ENCODE measurements at regions not wholly inside any gene's neighbourhood (a gene's known extent, or its start where the extent isn't known, plus 50 kb on each side); places are given as distances from the start of the nearest gene placed in this dataset.

- no peak for TF ChIP-seq ZFX (IDR thresholded peaks at IDR 0.05; ENCODE audit: borderline replicate concordance)
- TF ChIP-seq, protein P1, sequence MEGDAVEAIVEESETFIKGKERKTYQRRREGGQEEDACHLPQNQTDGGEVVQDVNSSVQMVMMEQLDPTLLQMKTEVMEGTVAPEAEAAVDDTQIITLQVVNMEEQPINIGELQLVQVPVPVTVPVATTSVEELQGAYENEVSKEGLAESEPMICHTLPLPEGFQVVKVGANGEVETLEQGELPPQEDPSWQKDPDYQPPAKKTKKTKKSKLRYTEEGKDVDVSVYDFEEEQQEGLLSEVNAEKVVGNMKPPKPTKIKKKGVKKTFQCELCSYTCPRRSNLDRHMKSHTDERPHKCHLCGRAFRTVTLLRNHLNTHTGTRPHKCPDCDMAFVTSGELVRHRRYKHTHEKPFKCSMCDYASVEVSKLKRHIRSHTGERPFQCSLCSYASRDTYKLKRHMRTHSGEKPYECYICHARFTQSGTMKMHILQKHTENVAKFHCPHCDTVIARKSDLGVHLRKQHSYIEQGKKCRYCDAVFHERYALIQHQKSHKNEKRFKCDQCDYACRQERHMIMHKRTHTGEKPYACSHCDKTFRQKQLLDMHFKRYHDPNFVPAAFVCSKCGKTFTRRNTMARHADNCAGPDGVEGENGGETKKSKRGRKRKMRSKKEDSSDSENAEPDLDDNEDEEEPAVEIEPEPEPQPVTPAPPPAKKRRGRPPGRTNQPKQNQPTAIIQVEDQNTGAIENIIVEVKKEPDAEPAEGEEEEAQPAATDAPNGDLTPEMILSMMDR (IDR thresholded peaks at IDR 0.05), result no peak
- H3K27ac ChIP-seq, result no peak overlapping the region
Measured at GRCh38 chr10:78557433-78557925, 511.3 kb upstream of the ZMIZ1 start.

GRCh38 chr10:78559661-78560340 is 509.0 kb upstream of the ZMIZ1 start:
- no peak overlapping the region for H3K27ac ChIP-seq
- TF ChIP-seq, protein P1 (IDR thresholded peaks at IDR 0.05), result no peak
- TF ChIP-seq ZFX (IDR thresholded peaks at IDR 0.05; ENCODE audit: borderline replicate concordance), result no peak

DNA sequence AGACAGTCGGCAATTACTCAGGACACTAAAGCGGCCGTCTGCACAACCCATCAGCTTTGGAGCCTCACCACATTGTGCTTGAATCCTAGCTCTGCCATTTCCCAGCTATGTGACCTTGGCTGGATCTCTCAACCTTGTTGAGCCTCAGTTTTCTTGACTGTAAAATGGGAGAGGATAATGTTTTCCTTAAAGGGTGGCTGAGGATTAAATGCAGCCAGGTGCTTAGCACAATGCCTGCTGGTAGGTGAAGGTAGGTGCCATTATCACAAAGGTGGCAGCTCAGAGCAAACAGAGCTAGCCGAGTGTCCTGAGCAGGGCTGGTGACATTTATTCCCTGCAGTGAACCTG is 508.5 kb upstream of the ZMIZ1 start:
- no peak overlapping the region for H3K27ac ChIP-seq
- TF ChIP-seq, protein P1 (IDR thresholded peaks at IDR 0.05), result no peak
- TF ChIP-seq ZFX (IDR thresholded peaks at IDR 0.05; ENCODE audit: borderline replicate concordance), result no peak

- TF ChIP-seq ZFX (IDR thresholded peaks at IDR 0.05; ENCODE audit: borderline replicate concordance), result no peak
- TF ChIP-seq, protein P1 (IDR thresholded peaks at IDR 0.05), result no peak
- H3K27ac ChIP-seq, result no peak overlapping the region
Measured at GRCh38 chr10:78563314-78563713, 505.5 kb upstream of the ZMIZ1 start.

DNA sequence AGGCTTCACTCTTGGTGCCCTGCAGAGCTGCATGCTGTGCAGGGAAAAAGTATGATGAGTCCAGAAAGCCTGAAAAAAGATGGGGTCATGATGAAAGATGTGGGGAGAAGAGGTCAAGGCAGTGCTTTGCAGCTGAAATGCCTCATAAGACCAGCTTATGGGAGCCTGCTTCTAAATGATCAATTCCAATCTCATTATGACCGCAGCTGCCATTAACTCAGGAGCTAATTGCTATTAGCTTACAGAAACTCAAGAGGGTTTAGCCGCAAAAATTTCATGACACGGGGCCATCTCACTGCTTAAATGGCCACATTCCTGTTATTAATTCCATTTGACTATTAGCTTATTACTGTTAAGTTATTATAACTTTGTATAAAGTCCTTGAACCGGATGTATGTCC is 502.9 kb upstream of the ZMIZ1 start:
- no peak for TF ChIP-seq ZFX (IDR thresholded peaks at IDR 0.05; ENCODE audit: borderline replicate concordance)
- TF ChIP-seq, protein P1 (IDR thresholded peaks at IDR 0.05), result no peak
- no peak overlapping the region for H3K27ac ChIP-seq

- TF ChIP-seq ZFX (IDR thresholded peaks at IDR 0.05; ENCODE audit: borderline replicate concordance), result no peak
- TF ChIP-seq, protein P1 (IDR thresholded peaks at IDR 0.05), result no peak
- H3K27ac ChIP-seq, result no peak overlapping the region
Measured at GRCh38 chr10:78566284-78567111, 502.3 kb upstream of the ZMIZ1 start.

All from 22Rv1 (cell line).